ENCODE measurements at regions not wholly inside any gene's neighbourhood (a gene's known extent, or its start where the extent isn't known, plus 50 kb on each side); places are given as distances from the start of the nearest gene placed in this dataset.

- Mint-ChIP-seq H3K27ac (no peak overlapping the region), H3K9me3 (no peaks in the 10 kb centered on the region), H3K4me3 (no peak overlapping the region), H3K36me3 (ENCODE audit: low read depth) (no peaks in the 10 kb centered on the region), H3K4me1 (ENCODE audit: low read depth) (no peaks in the 10 kb centered on the region), H3K27me3 (ENCODE audit: insufficient read depth) (peaks cover 2% of the 10 kb centered on the region)
- no peak for DNase-seq (ENCODE audit: low spot score)
- intact Hi-C loops (cut with micrococcal nuclease), result no loop called here
Observed at GRCh38 chr2:201983800-201984199, 49.9 kb upstream of the FZD7 start.
